Fibroblast of the aortic adventitia (primary cell): ENCODE measurements at regions not wholly inside any gene's neighbourhood (a gene's known extent, or its start where the extent isn't known, plus 50 kb on each side); places are given as distances from the start of the nearest gene placed in this dataset.

Source experiments
- DNase-seq: peaks from one replicate; pipeline ENCODE4 v3.0.0-alpha.2; 2010; ENCODE audit warnings: low read depth
- H3K4me3 ChIP-seq: 2 replicates; pipeline ENCODE4 v1.5.1; 2011; ENCODE audit warnings: low read depth, mild to moderate bottlenecking, control low read depth, low read length, moderate library complexity
- CTCF ChIP-seq: IDR thresholded peaks from 2 replicates; pipeline ENCODE4 v1.5.1; 2011; ENCODE audit warnings: mild to moderate bottlenecking, low read length, control low read depth, inconsistent platforms; ENCODE audit not compliant: insufficient read depth

GRCh38 chr7:34491899-34492298, 166.1 kb upstream of the NPSR1 start:
- no peak for DNase-seq
- TF ChIP-seq CTCF: no peak
- H3K4me3 ChIP-seq: no peak overlapping the region

- TF ChIP-seq CTCF: no peak
- H3K4me3 ChIP-seq: no peak overlapping the region
- no peak for DNase-seq
Measured at GRCh38 chr7:34493752-34494151, 164.3 kb upstream of the NPSR1 start.

- peak; percentile 23 for TF ChIP-seq CTCF
- DNase-seq: no peak
- H3K4me3 ChIP-seq: no peak overlapping the region
Measured at GRCh38 chr7:34497153-34497777, 160.8 kb upstream of the NPSR1 start.

GRCh38 chr7:34501156-34501555, 156.9 kb upstream of the NPSR1 start:
- H3K4me3 ChIP-seq: no peak overlapping the region
- no peak for TF ChIP-seq CTCF
- no peak for DNase-seq

GRCh38 chr7:34507191-34507590, 150.8 kb upstream of the NPSR1 start:
- no peak for TF ChIP-seq CTCF

GRCh38 chr7:34523226-34523918, 134.6 kb upstream of the NPSR1 start:
- no peak for DNase-seq
- no peak overlapping the region for H3K4me3 ChIP-seq
- no peak for TF ChIP-seq CTCF

More at GRCh38 chr7:34507191-34507590, 150.8 kb upstream of the NPSR1 start:
- H3K4me3 ChIP-seq: no peak overlapping the region
- DNase-seq: no peak
